Limb (tissue), 2 donors: ENCODE measurements at regions not wholly inside any gene's neighbourhood (a gene's known extent, or its start where the extent isn't known, plus 50 kb on each side); places are given as distances from the start of the nearest gene placed in this dataset.
"Not testable (repeated sequence)": the region's sequence is repeated elsewhere in the genome, so short reads cannot be mapped to it uniquely, and the experiment has no call there.

Experiments
- DNase-seq, 2 donors: peaks; one replicate each; pipeline ENCODE4 v3.0.0-alpha.2; 2016; ENCODE audit errors: extremely low spot score in 2 of 2

- no peak for DNase-seq
These were observed 719.5 kb upstream of the SLIT2 start for GRCh38 chr4:19531906-19532848.

- no peak for DNase-seq
These were observed 727.7 kb upstream of the SLIT2 start for GRCh38 chr4:19523964-19524363.

- DNase-seq: no peak
These were observed 728.7 kb upstream of the SLIT2 start for GRCh38 chr4:19522966-19523365.

DNA sequence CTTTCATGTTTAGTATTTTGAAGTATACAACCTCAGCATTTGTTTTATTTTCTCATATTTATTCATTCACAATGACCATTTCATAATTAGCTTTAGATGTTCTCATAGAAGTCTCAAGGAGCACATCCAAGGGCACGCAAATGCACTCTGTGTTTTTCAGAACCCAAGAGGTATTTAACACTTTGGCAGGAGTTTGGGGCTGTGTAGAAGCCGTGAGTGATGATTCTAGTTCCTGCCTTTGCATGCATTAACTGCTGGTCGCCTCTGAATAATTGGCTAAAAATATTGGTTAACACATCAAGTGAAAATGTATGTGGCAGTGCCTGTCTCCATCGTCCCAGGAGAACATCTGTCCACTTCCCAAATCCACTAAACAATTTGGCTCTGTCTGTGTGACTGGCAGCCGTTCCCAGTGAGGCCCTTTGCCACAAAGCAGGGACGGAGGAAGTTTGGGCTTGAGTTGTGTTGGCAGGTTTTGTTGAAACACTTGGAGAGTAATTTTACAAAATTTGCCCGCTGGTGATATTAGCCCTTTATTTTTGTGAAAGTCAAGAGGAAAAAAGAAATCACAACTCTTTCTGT, 730.7 kb upstream of the SLIT2 start:
- DNase-seq: no peak

DNA sequence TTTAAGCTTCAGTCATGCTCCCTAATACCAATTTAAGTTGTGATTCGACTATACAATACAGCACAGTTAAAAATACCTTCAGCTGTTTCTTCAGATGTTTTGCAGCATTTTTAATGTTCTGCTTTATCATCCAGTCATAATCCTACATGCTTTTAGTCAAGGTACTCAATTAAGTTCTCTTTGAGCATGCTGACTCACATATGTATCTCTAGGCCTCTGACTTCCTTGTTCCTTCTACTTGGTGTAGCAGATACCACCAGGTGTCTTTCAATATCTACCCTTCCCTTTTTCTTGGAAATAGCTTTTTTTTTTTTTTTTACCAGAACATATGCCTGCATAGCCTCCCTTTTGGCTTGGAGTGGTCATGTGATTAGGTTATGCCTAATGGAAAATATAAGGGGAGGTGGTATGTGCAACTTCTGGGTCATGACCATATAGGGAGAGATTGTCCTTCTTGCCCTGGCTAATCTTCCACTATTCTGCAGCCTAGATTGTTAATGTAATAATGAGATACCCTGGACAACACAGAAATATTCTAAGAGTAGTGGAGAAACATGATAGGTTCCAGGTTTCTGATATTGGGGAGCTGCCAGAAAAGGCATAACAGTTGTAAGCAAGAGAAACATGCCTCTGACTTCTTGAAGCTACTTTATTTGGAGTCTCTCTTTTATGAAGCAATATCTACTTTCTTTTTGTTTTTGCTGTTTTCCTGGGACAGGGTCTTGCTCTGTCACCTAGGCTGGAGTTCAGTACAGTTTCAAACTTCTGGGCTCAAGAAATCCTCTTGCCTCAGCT, 737.2 kb upstream of the SLIT2 start:
- no peak for DNase-seq

DNA sequence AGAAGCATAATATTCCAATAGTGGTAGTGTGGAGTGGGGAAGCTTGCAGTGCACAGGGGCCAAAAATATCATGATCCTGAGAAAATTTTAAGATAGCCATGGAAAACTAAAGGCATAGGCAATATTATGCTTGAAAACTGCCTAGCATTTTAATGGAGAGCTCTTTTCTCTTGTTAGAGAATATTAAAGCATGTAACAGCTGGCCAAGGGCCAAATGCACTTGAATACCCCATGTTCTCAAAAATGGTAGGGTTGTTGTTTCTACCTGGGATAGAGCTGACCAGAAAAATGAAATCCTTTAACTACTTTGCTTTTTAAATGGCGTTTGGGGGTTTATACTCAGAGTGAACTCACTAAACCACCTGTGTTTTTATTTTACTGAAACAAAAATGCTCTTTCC, 739.6 kb upstream of the SLIT2 start:
- no peak for DNase-seq

- no peak for DNase-seq
These were observed 740.7 kb upstream of the SLIT2 start for GRCh38 chr4:19510993-19511392.

GRCh38 chr4:19508442-19508841, 743.3 kb upstream of the SLIT2 start:
- no peak for DNase-seq

- DNase-seq: no peak
These were observed 754.0 kb upstream of the SLIT2 start for GRCh38 chr4:19497705-19498104.

GRCh38 chr4:19496756-19497155, 754.9 kb upstream of the SLIT2 start:
- DNase-seq: no peak

GRCh38 chr4:19494961-19495360, 756.7 kb upstream of the SLIT2 start:
- no peak for DNase-seq

- no peak for DNase-seq
These were observed 759.1 kb upstream of the SLIT2 start for GRCh38 chr4:19492606-19493005.

- DNase-seq: no peak
These were observed 765.3 kb upstream of the SLIT2 start for GRCh38 chr4:19486400-19486799.

DNA sequence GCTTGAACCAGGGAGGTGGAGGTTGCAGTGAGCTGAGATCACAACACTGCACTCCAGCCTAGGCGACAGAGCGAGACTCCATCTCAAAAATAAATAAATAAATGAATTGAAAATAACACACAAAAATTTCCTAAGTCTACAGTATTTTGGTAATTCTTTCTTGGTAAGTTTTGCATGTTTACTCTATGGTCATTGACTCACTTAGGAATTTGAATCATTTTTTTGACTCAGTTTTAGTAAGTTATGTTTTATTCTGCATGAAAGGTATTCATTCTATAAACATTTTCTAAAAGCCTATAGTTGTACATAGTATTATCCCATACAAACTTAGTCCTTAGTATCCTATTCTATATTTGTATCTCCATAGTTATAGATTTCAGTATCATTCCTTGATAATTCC, 772.9 kb upstream of the SLIT2 start:
- DNase-seq: no peak

GRCh38 chr4:19473569-19473968, 778.1 kb upstream of the SLIT2 start:
- no peak for DNase-seq

DNA sequence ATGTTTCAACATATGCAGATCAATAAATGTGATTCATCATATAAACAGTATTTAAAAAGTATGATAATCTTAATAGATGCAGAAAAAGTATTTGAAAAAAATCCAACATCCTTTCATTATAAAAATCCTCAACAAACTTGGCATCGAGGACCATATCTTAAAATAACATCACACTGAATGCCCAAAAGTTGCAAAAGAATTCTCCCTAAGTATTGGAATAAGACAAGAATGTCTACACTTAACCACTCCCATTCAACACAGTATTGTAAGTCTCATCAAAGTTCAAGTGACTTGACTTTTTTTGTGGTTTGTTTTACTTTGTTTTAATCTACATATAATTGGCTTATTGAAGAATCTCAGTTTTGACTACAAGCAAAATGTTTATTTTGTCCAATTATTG, 779.0 kb upstream of the SLIT2 start:
- DNase-seq: no peak

DNA sequence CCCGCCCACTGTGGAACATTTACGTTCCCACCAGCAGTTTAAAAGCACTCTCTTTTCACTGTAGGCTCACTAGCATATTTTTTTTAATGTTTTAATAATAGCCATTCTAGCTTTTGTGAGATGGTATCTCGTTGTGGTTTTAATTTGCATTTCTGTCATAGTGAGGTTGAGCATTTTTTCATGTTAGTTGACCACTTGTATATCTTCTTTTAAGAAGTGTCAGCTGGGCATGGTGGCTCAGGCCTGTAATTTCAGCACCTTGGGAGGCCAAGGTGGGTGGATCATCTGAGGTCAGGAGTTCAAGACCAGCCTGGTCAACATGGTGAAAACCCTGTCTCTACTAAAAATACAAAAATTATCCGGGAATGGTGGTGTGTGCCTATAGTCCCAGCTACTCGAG, 781.7 kb upstream of the SLIT2 start:
- DNase-seq: not testable (repeated sequence)

DNA sequence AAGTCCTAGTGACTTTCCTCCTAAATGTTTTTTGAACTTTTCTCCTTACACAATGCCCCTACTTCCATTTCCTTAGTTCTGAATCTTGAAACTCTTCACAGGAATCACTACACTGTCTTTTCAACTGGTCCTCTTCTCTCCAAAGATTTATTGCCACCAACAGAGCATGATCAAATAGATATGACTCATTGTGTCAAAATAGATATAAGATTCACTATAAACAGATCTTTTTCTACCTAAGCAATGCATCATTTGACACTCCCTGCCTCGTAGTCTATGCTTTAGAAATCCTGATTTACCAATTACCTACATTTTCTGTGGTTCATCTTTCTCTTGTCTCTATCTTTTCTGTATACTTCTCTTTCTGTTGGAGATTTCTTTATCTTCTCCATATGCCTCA, 789.6 kb upstream of the SLIT2 start:
- no peak for DNase-seq

GRCh38 chr4:19455850-19456602, 795.7 kb upstream of the SLIT2 start:
- DNase-seq: no peak

DNA sequence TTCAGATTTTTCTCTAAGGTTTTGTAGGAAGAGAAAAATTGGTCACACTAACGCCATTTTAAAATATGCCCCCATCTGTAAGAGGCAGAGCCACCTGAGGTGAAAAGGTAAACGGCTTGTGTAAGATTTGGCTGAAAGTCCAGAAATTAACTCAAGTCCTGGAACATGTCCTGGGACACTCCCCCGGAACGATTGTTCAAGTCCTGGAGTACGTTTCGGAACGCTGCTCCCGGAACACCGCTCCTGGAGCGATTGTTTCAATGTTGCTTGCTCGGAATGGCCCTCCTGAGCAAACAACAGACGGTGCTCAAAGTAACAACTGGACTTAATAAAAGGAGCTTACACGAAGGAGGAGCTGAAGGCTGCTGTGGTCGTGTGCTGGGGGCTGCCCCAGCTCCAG, 796.5 kb upstream of the SLIT2 start:
- no peak for DNase-seq

DNA sequence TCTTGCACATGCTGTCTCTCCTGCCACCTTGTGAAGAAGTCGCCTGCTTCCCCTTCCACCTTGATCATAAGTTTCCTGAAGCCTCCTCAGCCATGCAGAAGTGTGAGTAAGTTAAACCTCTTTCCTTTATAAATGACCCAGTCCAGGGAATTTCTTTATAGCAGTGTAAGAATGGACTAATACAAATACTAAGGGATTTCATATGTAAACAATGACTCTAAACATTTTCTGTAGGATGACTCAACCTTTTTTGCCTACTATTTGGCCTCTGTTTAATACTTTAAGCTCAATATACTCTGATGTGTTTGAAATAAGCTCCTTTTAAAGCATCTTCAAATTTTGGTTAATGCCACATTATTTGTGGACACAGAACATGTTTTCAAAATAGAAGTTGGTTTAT, 813.5 kb upstream of the SLIT2 start:
- DNase-seq: no peak

- DNase-seq: no peak
These were observed 814.7 kb upstream of the SLIT2 start for GRCh38 chr4:19437008-19437407.
